ENCODE measurements at regions not wholly inside any gene's neighbourhood (a gene's known extent, or its start where the extent isn't known, plus 50 kb on each side); places are given as distances from the start of the nearest gene placed in this dataset.

- dilution Hi-C loops (cut with MboI; ENCODE audit: extremely low pct_ligation_motif_present, low sequenced_read_pairs) (no loop called here), intact Hi-C loops (cut with micrococcal nuclease) (no loop called here)
- H3K79me2 ChIP-seq (ENCODE audit: control insufficient read depth, insufficient read depth, low read length) = no peaks in the 10 kb centered on the region
- no peaks in the 10 kb centered on the region for H4K20me1 ChIP-seq (replicated peaks; ENCODE audit: control insufficient read depth, extremely low read depth, insufficient read depth, low read length)
- no TSS peak for BruUV-seq (replicated peaks)
- TF ChIP-seq MYC (IDR thresholded peaks at IDR 0.05; ENCODE audit: low read depth, low read length) = no peak
- TF ChIP-seq MAX (IDR thresholded peaks at IDR 0.05; ENCODE audit: insufficient read depth, insufficient read length) = no peak
- TF ChIP-seq CTCF (IDR thresholded peaks at IDR 0.05; ENCODE audit: extremely low read depth in 1 of 2, insufficient read depth in 1 of 2, low read depth in 1 of 2, low read length in 2 of 2) = no peak
- TF ChIP-seq FOS (IDR thresholded peaks at IDR 0.05; ENCODE audit: borderline replicate concordance, insufficient read depth, low read length) = no peak
- no peak for TF ChIP-seq EZH2 (IDR thresholded peaks at IDR 0.05; ENCODE audit: borderline replicate concordance, low read depth, low read length, severe bottlenecking)
- TF ChIP-seq POLR2AphosphoS5 (IDR thresholded peaks at IDR 0.05; ENCODE audit: insufficient read depth, low read depth, low read length) = no peak
- no peak for TF ChIP-seq GATA2 (IDR thresholded peaks at IDR 0.05; ENCODE audit: insufficient read depth, insufficient read length, low read depth, low read length)
- no peak for TF ChIP-seq POLR2A (IDR thresholded peaks at IDR 0.05; ENCODE audit: low read depth, low read length)
- TF ChIP-seq JUN (IDR thresholded peaks at IDR 0.05; ENCODE audit: borderline replicate concordance, insufficient read depth, insufficient read length, low read depth) = no peak
- no peaks in the 10 kb centered on the region for H3K9me1 ChIP-seq (replicated peaks; ENCODE audit: control insufficient read depth, extremely low read depth, insufficient read depth, low read length)
- H3K4me2 ChIP-seq (ENCODE audit: insufficient read depth, low read length) = no peak overlapping the region
- FAIRE-seq (no peak), DNase-seq (ENCODE audit: low read depth, low spot score) (no peak)
- H3K27me3 ChIP-seq (ENCODE audit: control insufficient read depth in 2 of 2, insufficient read depth in 2 of 2, low read length in 2 of 2) = no peaks in the 10 kb centered on the region
- H3K36me3 ChIP-seq (ENCODE audit: control insufficient read depth in 2 of 2, extremely low read depth in 1 of 2, insufficient read depth in 2 of 2, low read length in 2 of 2) = no peaks in the 10 kb centered on the region
- POLR2A ChIA-PET = no interaction called here
- no peak overlapping the region for H2AFZ ChIP-seq (ENCODE audit: low read depth, low read length)
- H3K4me3 ChIP-seq (replicated peaks in 1 of 3; ENCODE audit: insufficient read depth in 1 of 3, low read depth in 1 of 3, low read length in 3 of 3) = no peak overlapping the region
- no peaks in the 10 kb centered on the region for H3K9me3 ChIP-seq (replicated peaks; ENCODE audit: control insufficient read depth, insufficient read depth, low read length)
- no peak overlapping the region for H3K27ac ChIP-seq (ENCODE audit: insufficient read depth, low read depth, low read length)
- no peaks in the 10 kb centered on the region for H3K4me1 ChIP-seq (ENCODE audit: control insufficient read depth, extremely low read depth, insufficient read depth, low read length)
- H3K9ac ChIP-seq (replicated peaks; ENCODE audit: extremely low read depth, insufficient read depth, low read length) = no peak overlapping the region
- CTCF ChIA-PET = no interaction called here
Measured at GRCh38 chr3:6491768-6492167, 369.1 kb upstream of the GRM7 start.

Data from endothelial cell of umbilical vein (primary cell).